Karpas-422 (cell line): ENCODE measurements at regions not wholly inside any gene's neighbourhood (a gene's known extent, or its start where the extent isn't known, plus 50 kb on each side); places are given as distances from the start of the nearest gene placed in this dataset.
A peak's percentile ranks its signal among the peaks of the same experiment; 100 is the strongest.

Source experiments
- DNase-seq: peaks from one replicate; pipeline ENCODE4 v3.0.0-alpha.2; 2015
- H2AFZ ChIP-seq: fragments of 200-600 bp; sonication (generic); 2 replicates; pipeline ENCODE4 v1.6.1; 2014; ENCODE audit warnings: antibody characterized with exemption, low read length, mixed read lengths
- H3K27ac ChIP-seq: fragments of 200-600 bp; sonication (generic); 2 replicates; pipeline ENCODE4 v1.5.1; 2014; ENCODE audit warnings: mild to moderate bottlenecking, low read length, moderate library complexity
- H3K27me3 ChIP-seq: fragments of 200-600 bp; sonication (generic); 2 replicates; pipeline ENCODE4 v1.6.1; 2014; ENCODE audit warnings: low read length, mixed read lengths
- H3K36me3 ChIP-seq: fragments of 200-600 bp; sonication (generic); 2 replicates; pipeline ENCODE4 v1.6.1; 2014; ENCODE audit warnings: low read length, mixed read lengths; ENCODE audit not compliant: insufficient read depth
- H3K4me1 ChIP-seq: fragments of 200-600 bp; sonication (generic); 2 replicates; pipeline ENCODE4 v1.6.1; 2014; ENCODE audit warnings: mild to moderate bottlenecking, low read length, mixed read lengths
- H3K4me2 ChIP-seq: fragments of 200-600 bp; sonication (generic); 2 replicates; pipeline ENCODE4 v1.6.1; 2014; ENCODE audit warnings: low read length, low read depth, mild to moderate bottlenecking; ENCODE audit not compliant: poor library complexity, severe bottlenecking
- H3K4me3 ChIP-seq: fragments of 200-600 bp; sonication (generic); 2 replicates; pipeline ENCODE4 v1.5.1; 2014; ENCODE audit warnings: mild to moderate bottlenecking, antibody characterized with exemption, low read length, mixed read lengths
- H3K79me2 ChIP-seq: fragments of 200-600 bp; sonication (generic); 2 replicates; pipeline ENCODE4 v1.6.1; 2014; ENCODE audit warnings: mild to moderate bottlenecking, low read length, mixed read lengths
- H3K9ac ChIP-seq: fragments of 200-600 bp; sonication (generic); 2 replicates; pipeline ENCODE4 v1.6.0; 2014; ENCODE audit warnings: low read length
- H3K9me2 ChIP-seq: fragments of 200-600 bp; sonication (generic), shearing (Covaris generic); replicated peaks from 2 replicates; pipeline ENCODE4 v1.6.0; 2014; ENCODE audit warnings: mild to moderate bottlenecking, low read length, moderate library complexity; ENCODE audit not compliant: insufficient read depth
- H3K9me3 ChIP-seq: fragments of 300-700, 200-600 bp; sonication (generic); 2 replicates; pipeline ENCODE4 v1.6.1; 2014; ENCODE audit warnings: low read length, mixed read lengths
- H4K20me1 ChIP-seq: fragments of 200-600 bp; sonication (generic); 2 replicates; pipeline ENCODE4 v1.6.1; 2014; ENCODE audit warnings: mild to moderate bottlenecking, antibody characterized with exemption, low read length, low read depth; ENCODE audit not compliant: insufficient read depth

DNA sequence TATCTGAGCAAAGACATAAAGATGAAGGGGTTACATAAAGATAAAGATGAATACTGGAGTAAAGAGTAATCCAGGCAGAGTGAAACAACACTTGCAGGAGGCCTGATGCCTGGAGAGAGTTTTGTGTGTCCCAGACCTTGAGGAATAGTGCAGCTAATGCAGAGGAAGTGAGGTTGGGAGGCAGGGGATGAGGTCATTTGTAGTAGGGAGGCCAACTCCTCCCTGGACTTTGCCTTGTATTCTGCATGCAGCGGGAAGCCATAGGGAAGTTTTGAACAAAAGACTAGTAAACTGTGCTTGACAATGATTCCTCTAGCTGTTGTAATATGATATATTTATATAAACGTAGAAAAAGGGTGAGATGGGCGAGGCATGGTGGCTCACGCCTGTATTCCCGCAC is 356.6 kb downstream of the KCNJ2 start:
- Histone ChIP-seq H3K27me3 (no peaks in the 10 kb centered on the region), H3K9ac (no peak overlapping the region), H3K4me3 (no peak overlapping the region), H3K4me1 (no peaks in the 10 kb centered on the region), H2AFZ (no peak overlapping the region), H3K9me2 (no peaks in the 10 kb centered on the region), H4K20me1 (no peaks in the 10 kb centered on the region), H3K4me2 (no peak overlapping the region), H3K36me3 (no peaks in the 10 kb centered on the region), H3K27ac (no peak overlapping the region), H3K79me2 (no peaks in the 10 kb centered on the region), H3K9me3 (no peaks in the 10 kb centered on the region)
- no peak for DNase-seq

DNA sequence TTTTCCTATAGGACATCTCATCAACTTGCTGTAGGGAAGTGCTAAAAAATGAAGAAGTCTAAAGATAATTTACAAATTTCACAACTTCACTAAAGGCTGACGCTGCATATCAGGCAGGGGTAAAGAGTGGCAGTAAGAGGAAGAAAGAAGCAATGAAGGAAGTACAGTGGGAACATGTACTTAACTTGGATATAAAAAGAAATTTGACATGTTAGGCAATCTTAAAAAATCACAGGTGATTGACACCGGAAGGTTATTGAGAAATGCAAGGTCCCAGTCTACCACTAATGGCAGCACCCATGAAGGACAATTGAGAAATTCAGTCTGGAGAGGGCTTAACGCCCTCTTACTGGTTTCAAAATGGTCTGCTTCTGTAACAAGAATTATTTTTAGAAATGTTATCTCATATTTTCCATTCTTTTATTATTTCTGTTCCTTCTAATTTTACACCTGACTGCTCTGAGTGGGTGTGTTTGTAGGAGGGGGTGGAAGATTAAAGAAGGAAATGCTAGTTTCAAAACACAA is 358.1 kb downstream of the KCNJ2 start:
- H3K36me3 ChIP-seq: no peaks in the 10 kb centered on the region

DNA sequence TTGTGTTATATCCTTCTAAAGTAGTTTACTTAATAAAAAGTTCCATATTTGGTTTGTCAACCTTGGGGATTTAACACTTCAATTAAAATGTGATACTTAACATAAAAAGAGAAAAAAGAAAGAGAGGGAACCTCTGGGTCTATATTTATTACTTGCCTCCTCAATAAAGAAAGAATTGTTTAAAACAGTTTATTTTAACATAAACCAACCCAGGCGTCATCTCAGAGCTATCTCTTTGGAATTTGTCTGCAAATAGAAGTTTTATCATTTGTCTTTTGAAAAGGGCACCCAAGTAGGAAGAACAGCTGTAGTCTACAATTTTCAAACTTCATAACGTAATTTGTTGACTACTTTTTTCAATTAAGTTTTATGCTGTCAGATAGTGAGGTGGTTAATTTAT is 364.1 kb downstream of the KCNJ2 start:
- Histone ChIP-seq H3K27me3 (no peaks in the 10 kb centered on the region), H4K20me1 (no peaks in the 10 kb centered on the region), H3K4me2 (no peak overlapping the region), H3K4me3 (no peak overlapping the region), H3K27ac (no peak overlapping the region), H3K9ac (no peak overlapping the region), H3K9me2 (no peaks in the 10 kb centered on the region), H3K4me1 (no peaks in the 10 kb centered on the region), H3K9me3 (no peaks in the 10 kb centered on the region), H2AFZ (no peak overlapping the region), H3K79me2 (no peaks in the 10 kb centered on the region), H3K36me3 (no peaks in the 10 kb centered on the region)
- DNase-seq: no peak

More for the DNA sequence above, 358.1 kb downstream of the KCNJ2 start:
- Histone ChIP-seq H2AFZ (no peak overlapping the region), H3K9ac (no peak overlapping the region), H3K79me2 (no peaks in the 10 kb centered on the region), H3K4me3 (no peak overlapping the region), H3K4me2 (no peak overlapping the region), H4K20me1 (no peaks in the 10 kb centered on the region), H3K4me1 (no peaks in the 10 kb centered on the region), H3K9me2 (no peaks in the 10 kb centered on the region), H3K9me3 (no peaks in the 10 kb centered on the region), H3K27ac (no peak overlapping the region), H3K27me3 (no peaks in the 10 kb centered on the region)
- no peak for DNase-seq

DNA sequence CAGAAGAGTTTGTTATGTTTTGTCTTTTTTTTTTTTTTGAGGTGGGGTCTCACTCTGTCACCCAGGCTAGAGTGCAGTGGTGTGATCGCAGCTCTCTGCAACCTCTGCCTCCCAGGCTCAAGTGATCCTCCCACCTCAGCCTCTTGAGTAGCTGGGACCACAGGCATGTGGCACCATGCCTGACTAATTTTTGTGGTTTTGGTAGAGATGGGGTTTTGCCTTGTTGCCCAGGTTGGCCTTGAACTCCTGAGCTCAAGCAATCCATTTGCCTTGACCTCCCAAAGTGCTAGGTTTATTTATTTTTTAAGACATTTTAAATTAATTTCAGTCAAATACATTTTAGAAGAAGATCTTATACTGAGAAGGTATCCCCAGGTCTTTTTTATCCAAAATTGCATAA is 366.7 kb downstream of the KCNJ2 start:
- no peaks in the 10 kb centered on the region for H3K9me2 ChIP-seq
- H3K9ac ChIP-seq: no peak overlapping the region
- H3K4me1 ChIP-seq: no peaks in the 10 kb centered on the region
- H3K36me3 ChIP-seq: no peaks in the 10 kb centered on the region
- H3K4me2 ChIP-seq: no peak overlapping the region
- no peak overlapping the region for H2AFZ ChIP-seq
- no peaks in the 10 kb centered on the region for H3K27me3 ChIP-seq
- H3K9me3 ChIP-seq: no peaks in the 10 kb centered on the region
- no peaks in the 10 kb centered on the region for H4K20me1 ChIP-seq
- no peak overlapping the region for H3K27ac ChIP-seq
- DNase-seq: no peak
- no peak overlapping the region for H3K4me3 ChIP-seq
- no peaks in the 10 kb centered on the region for H3K79me2 ChIP-seq

DNA sequence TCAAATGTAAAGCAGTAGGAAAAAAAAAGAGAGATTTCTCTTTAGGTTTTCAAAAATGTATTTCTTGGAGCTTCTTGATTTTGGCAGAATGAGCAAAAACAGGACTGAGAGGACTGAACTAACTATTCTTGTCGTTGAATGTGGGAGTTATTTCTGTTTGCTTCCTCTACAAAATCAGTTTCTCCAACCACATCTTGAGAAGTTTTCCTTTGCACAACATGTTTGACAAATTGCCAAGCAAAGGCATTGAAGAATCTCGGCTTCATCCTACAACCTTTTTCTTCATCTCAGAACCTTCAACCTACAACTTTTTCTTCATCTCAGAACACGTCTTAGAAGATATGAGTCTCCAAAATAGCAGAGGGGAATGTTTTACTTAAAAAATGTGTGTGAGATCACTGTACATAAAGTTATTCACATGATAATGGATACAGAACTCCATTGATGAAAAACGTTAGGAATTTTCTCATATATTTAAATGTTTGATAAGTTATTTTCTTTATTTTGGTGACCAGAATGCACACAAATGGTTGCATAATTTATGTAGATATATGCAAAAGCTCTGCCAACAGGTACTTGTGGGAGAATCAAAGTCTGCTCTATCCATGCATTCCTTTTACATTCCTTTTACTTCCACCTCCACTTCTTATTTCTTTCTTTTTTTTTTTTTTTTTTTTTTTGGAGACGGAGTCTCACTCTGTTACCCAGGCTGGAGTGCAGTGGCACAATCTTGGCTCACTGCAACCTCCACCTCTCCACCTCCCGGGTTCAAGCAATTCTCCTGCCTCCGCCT is 370.0 kb downstream of the KCNJ2 start:
- no peak for DNase-seq
- Histone ChIP-seq H4K20me1 (no peaks in the 10 kb centered on the region), H3K4me3 (no peak overlapping the region), H3K27me3 (no peaks in the 10 kb centered on the region), H3K9ac (no peak overlapping the region), H3K9me3 (no peaks in the 10 kb centered on the region), H3K9me2 (no peaks in the 10 kb centered on the region), H3K36me3 (no peaks in the 10 kb centered on the region), H3K79me2 (no peaks in the 10 kb centered on the region), H3K4me1 (no peaks in the 10 kb centered on the region), H2AFZ (no peak overlapping the region), H3K27ac (no peak overlapping the region), H3K4me2 (no peak overlapping the region)

DNA sequence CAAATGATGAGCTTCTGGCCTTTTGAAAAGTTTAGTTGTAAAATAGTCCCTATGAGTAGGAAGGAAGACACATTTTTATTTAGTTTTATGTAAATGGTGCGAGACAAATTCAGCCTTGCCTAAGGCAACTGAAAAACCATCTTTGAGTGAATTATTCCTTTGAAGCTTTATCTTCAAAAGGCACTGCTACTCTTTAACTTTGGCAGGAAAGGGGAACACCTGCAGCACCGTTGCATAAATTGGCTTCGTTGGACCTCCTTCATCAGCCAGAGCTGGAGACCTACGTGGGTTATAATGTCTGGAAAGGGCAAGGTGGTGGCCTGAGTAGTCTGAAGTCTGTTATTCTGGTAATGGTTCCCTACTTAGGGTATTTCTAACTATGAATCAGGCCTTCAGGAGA is 373.5 kb downstream of the KCNJ2 start:
- no peaks in the 10 kb centered on the region for H3K36me3 ChIP-seq
- H2AFZ ChIP-seq: no peak overlapping the region
- H3K4me3 ChIP-seq: no peak overlapping the region
- H3K4me1 ChIP-seq: no peaks in the 10 kb centered on the region
- H3K9ac ChIP-seq: no peak overlapping the region
- H4K20me1 ChIP-seq: no peaks in the 10 kb centered on the region
- no peaks in the 10 kb centered on the region for H3K9me2 ChIP-seq
- H3K4me2 ChIP-seq: no peak overlapping the region
- no peak overlapping the region for H3K27ac ChIP-seq
- DNase-seq: no peak
- H3K79me2 ChIP-seq: no peaks in the 10 kb centered on the region
- H3K27me3 ChIP-seq: no peaks in the 10 kb centered on the region
- H3K9me3 ChIP-seq: no peaks in the 10 kb centered on the region

DNA sequence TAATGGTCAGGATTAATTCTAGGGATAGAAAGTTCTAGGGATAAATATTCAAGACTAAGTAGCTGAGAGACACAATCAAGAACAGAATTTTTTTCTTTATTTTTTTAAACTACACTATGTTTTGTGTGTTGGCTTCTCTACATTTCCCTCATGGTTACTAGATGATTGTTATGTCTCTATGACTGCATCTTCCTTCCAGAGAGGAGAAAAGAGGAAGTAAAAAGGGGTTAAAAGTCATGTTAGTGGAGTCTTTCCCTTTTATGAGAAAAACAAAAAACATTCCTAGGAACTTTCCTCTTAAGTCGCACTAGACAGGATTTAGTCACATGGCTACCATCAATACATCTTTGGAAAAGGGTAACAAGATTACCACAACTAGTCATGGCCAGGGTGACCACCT is 375.0 kb downstream of the KCNJ2 start:
- H3K27ac ChIP-seq: no peak overlapping the region
- no peaks in the 10 kb centered on the region for H3K79me2 ChIP-seq
- H3K9me2 ChIP-seq: no peaks in the 10 kb centered on the region
- H3K4me1 ChIP-seq: no peaks in the 10 kb centered on the region
- H4K20me1 ChIP-seq: no peaks in the 10 kb centered on the region
- no peaks in the 10 kb centered on the region for H3K36me3 ChIP-seq
- H3K9ac ChIP-seq: no peak overlapping the region
- H3K9me3 ChIP-seq: no peaks in the 10 kb centered on the region
- no peak overlapping the region for H3K4me2 ChIP-seq
- H2AFZ ChIP-seq: no peak overlapping the region
- no peak for DNase-seq
- no peak overlapping the region for H3K4me3 ChIP-seq
- H3K27me3 ChIP-seq: no peaks in the 10 kb centered on the region

DNA sequence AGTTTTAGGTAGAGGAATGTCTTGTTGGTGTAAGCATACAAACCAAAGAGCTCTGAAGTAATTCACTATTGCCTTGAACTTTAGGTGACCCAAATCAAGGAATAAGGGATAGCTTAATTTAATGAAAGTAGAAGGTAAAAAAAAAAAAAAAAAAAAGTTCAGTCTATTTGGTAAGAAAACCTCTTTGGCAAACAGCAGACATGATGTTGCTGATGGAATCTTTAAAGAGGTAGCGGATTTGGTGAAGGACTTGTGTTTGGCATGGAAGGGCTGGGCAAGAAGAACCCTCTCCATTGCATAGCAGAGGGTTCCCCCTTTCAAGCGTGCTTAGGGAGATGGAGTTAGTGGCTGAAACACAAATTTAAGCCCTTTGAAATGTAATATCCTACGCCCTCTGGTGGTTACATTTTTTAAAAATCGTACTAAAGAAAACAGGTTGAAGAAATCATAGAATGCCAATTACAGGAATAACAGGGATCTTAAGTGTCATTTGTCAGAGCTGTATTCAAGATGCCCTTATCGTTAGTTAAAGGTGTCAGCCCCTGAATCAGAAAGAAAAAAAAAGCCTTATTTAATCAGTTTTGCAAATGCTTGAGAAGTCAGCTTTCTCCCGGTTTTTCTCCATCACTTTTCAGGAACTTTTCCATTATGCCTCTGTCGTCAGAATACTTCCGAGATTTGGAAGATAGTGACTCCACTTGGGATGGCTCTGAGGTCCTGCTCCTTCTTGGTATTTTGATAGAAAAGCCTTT is 383.1 kb downstream of the KCNJ2 start:
- H3K27ac ChIP-seq: no peak overlapping the region
- H3K4me3 ChIP-seq: no peak overlapping the region
- H3K36me3 ChIP-seq: no peaks in the 10 kb centered on the region
- no peaks in the 10 kb centered on the region for H4K20me1 ChIP-seq
- no peak overlapping the region for H3K9ac ChIP-seq
- no peaks in the 10 kb centered on the region for H3K9me2 ChIP-seq
- H3K9me3 ChIP-seq: no peaks in the 10 kb centered on the region
- no peak overlapping the region for H2AFZ ChIP-seq
- no peaks in the 10 kb centered on the region for H3K4me1 ChIP-seq
- H3K4me2 ChIP-seq: no peak overlapping the region
- no peaks in the 10 kb centered on the region for H3K27me3 ChIP-seq
- peak; percentile 82 for DNase-seq
- H3K79me2 ChIP-seq: no peaks in the 10 kb centered on the region
